Right lobe of liver (tissue), 6 donors: ENCODE measurements at regions not wholly inside any gene's neighbourhood (a gene's known extent, or its start where the extent isn't known, plus 50 kb on each side); places are given as distances from the start of the nearest gene placed in this dataset.

Source experiments
- ATAC-seq, 4 donors: fragments of 200-7000 bp; cut with Tn5 transposase; one replicate each; pipeline ENCODE4 v1.9.1; 2020; ENCODE audit warnings: mild to moderate bottlenecking in 4 of 4, moderate library complexity in 4 of 4
- DNase-seq, 3 donors: peaks; one replicate each; pipeline ENCODE4 v3.0.0-alpha.2; 2020
- H3K27ac ChIP-seq, 3 donors: fragments of 200-600 bp; one replicate each; pipeline ENCODE4 v1.8.0; 2022
- H3K27me3 ChIP-seq, 2 donors: fragments of 200-600 bp; one replicate each; pipeline ENCODE4 v1.8.0; 2022
- H3K36me3 ChIP-seq, 4 donors: fragments of 200-600 bp; sonication (generic) in 1 of 4; one replicate each; pipeline versions ENCODE4 v1.5.1 to v1.8.0; 2017 to 2022; ENCODE audit warnings: control low read depth in 1 of 4
- H3K4me1 ChIP-seq, 4 donors: fragments of 200-600 bp; sonication (generic) in 1 of 4; one replicate each; pipeline versions ENCODE4 v1.5.1 to v1.8.0; 2017 to 2022; ENCODE audit warnings: control low read depth in 1 of 4
- H3K4me3 ChIP-seq, 3 donors: fragments of 200-600 bp; one replicate each; pipeline ENCODE4 v1.8.0; 2022
- H3K9me3 ChIP-seq, 4 donors: fragments of 200-600 bp; sonication (generic) in 1 of 4; one replicate each; pipeline versions ENCODE4 v1.5.1 to v1.8.0; 2017 to 2022; ENCODE audit warnings: control low read depth in 1 of 4
- CTCF ChIP-seq, 4 donors: fragments of 200-600 bp in 3 of 4; fragments of 450-650 bp in 1 of 4; IDR thresholded peaks; one replicate each; pipeline versions ENCODE4 v1.5.1 to v1.8.0; 2016 to 2022; ENCODE audit warnings: antibody characterized with exemption in 4 of 4, mild to moderate bottlenecking in 2 of 4
- POLR2A ChIP-seq: fragments of 450-650 bp; IDR thresholded peaks from one replicate; pipeline ENCODE4 v1.6.1; 2017; ENCODE audit warnings: antibody characterized with exemption, mild to moderate bottlenecking
- WGBS: methylation state at CpG from one replicate; pipeline ENCODE4 v1.1.6; 2018; ENCODE audit warnings: low coverage, low lambda C conversion rate; ENCODE audit not compliant: insufficient coverage; ENCODE audit errors: missing lambda C conversion rate; 5-methylcytosine and 5-hydroxymethylcytosine counted together
- intact Hi-C, 2 donors: fragments of 100-400 bp; cut with DNase I; formaldehyde crosslinking; loops; one replicate each; pipeline versions ENCODE4 v1.11.2 to v1.14.1; 2022
- donor health status: DM: no; HTN: yes; CAD: no.
- donor health status: DM: no; HTN: no; CAD: no.
- donor health status: DM: no; HTN: no; CAD: no.
- donor health status: DM: no; HTN: yes; CAD: no.
- donor health status: DM: no; HTN: yes; CAD: no.

GRCh38 chr20:39592371-39592770, 630.2 kb downstream of the DHX35 start:
- Histone ChIP-seq H3K27me3 (no peaks in the 10 kb centered on the region), H3K9me3 (no peaks in the 10 kb centered on the region), H3K4me1 (no peaks in the 10 kb centered on the region), H3K27ac (no peak overlapping the region), H3K36me3 (no peaks in the 10 kb centered on the region), H3K4me3 (no peak overlapping the region)
- no peak for TF ChIP-seq CTCF (IDR thresholded peaks at IDR 0.05)
- TF ChIP-seq POLR2A: no peak
- ATAC-seq (no peak), DNase-seq (no peak)
- WGBS: 44% methylated on average over 7 of the region's 7 CpGs
- intact Hi-C loops: no loop called here

GRCh38 chr20:39588148-39588757, 626.1 kb downstream of the DHX35 start:
- no peaks in the 10 kb centered on the region for H3K27me3 ChIP-seq
- WGBS: 9% methylated on average over 5 of the region's 5 CpGs

GRCh38 chr20:39581034-39581433, 618.9 kb downstream of the DHX35 start:
- Histone ChIP-seq H3K36me3 (no peaks in the 10 kb centered on the region), H3K4me1 (no peaks in the 10 kb centered on the region), H3K4me3 (no peak overlapping the region), H3K27ac (no peak overlapping the region), H3K9me3 (no peaks in the 10 kb centered on the region), H3K27me3 (no peaks in the 10 kb centered on the region)
- WGBS: 43% methylated on average over 1 of the region's 1 CpG
- TF ChIP-seq CTCF (IDR thresholded peaks at IDR 0.05) (no peak), POLR2A (no peak)
- intact Hi-C loops: no loop called here
- ATAC-seq (no peak), DNase-seq (no peak)

More at GRCh38 chr20:39588148-39588757, 626.1 kb downstream of the DHX35 start:
- no peaks in the 10 kb centered on the region for H3K9me3 ChIP-seq
- H3K4me1 ChIP-seq: no peaks in the 10 kb centered on the region
- DNase-seq (no peak), ATAC-seq (no peak)
- intact Hi-C loops: no loop called here
- no peak for TF ChIP-seq CTCF (IDR thresholded peaks at IDR 0.05)
- no peak for TF ChIP-seq POLR2A
- no peaks in the 10 kb centered on the region for H3K36me3 ChIP-seq
- no peak overlapping the region for H3K4me3 ChIP-seq
- no peak overlapping the region for H3K27ac ChIP-seq

GRCh38 chr20:39576771-39577170, 614.6 kb downstream of the DHX35 start:
- Histone ChIP-seq H3K36me3 (no peaks in the 10 kb centered on the region), H3K4me1 (no peaks in the 10 kb centered on the region), H3K4me3 (no peak overlapping the region), H3K9me3 (no peaks in the 10 kb centered on the region), H3K27me3 (no peaks in the 10 kb centered on the region), H3K27ac (no peak overlapping the region)
- DNase-seq: no peak
- TF ChIP-seq CTCF (IDR thresholded peaks at IDR 0.05) (no peak), POLR2A (no peak)
- intact Hi-C loops: no loop called here
- 46% methylated on average over 5 of the region's 5 CpGs for WGBS
- no peak for ATAC-seq

GRCh38 chr20:39574061-39574460, 611.9 kb downstream of the DHX35 start:
- Histone ChIP-seq H3K4me3 (no peak overlapping the region), H3K27ac (no peak overlapping the region), H3K27me3 (no peaks in the 10 kb centered on the region), H3K4me1 (no peaks in the 10 kb centered on the region), H3K36me3 (no peaks in the 10 kb centered on the region), H3K9me3 (no peaks in the 10 kb centered on the region)
- no peak for DNase-seq
- WGBS: 76% methylated on average over 2 of the region's 2 CpGs
- intact Hi-C loops: no loop called here
- no peak for ATAC-seq
- TF ChIP-seq POLR2A (no peak), CTCF (IDR thresholded peaks at IDR 0.05) (no peak)
